HG03354 (cell line): ENCODE measurements at regions not wholly inside any gene's neighbourhood (a gene's known extent, or its start where the extent isn't known, plus 50 kb on each side); places are given as distances from the start of the nearest gene placed in this dataset.

Source experiments
- ATAC-seq: cut with Tn5 transposase; IDR thresholded peaks from one replicate; pipeline ENCODE4 v1.9.1; 2021; ENCODE audit warnings: mild to moderate bottlenecking; ENCODE audit not compliant: unreplicated experiment, poor library complexity, severe bottlenecking

DNA sequence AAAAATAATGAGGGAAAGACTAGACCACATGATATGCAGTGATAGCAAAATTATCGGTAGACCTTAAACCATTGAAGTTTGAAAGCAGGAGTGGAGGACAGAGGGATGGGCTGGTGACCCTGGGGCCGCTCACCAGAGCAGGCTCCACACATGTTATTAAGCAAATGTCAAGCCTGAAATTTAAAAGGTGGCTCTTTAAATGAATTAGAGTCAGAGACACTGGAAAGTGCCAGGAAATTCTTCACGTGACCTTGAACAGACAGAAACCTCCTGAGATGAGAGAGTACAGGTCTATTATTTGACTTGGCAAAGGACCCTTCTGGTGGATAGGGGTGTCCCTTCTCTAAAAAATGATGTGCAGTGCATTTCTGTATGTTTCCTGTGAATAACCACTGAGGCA, 111.0 kb upstream of the CPEB4 start:
- no peak for ATAC-seq

DNA sequence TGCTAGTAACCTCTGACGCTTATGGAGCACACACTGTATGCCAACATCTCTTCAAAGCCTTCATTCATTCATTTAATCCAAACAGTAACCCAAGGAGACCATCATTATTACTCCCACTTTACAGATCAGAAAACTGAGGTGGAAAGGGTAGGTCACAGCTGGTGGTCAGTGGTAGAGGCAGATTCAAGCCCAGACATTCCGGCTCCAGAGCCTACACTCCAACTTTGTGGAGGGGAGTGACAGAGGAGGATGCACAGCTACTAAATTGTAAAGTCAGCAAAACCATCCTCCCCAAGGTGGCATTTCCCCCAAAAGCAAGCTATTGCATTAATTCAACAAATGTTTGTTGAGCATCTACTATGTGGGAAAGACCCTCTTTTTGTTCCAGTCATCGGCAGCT, 110.5 kb upstream of the CPEB4 start:
- ATAC-seq, result no peak

DNA sequence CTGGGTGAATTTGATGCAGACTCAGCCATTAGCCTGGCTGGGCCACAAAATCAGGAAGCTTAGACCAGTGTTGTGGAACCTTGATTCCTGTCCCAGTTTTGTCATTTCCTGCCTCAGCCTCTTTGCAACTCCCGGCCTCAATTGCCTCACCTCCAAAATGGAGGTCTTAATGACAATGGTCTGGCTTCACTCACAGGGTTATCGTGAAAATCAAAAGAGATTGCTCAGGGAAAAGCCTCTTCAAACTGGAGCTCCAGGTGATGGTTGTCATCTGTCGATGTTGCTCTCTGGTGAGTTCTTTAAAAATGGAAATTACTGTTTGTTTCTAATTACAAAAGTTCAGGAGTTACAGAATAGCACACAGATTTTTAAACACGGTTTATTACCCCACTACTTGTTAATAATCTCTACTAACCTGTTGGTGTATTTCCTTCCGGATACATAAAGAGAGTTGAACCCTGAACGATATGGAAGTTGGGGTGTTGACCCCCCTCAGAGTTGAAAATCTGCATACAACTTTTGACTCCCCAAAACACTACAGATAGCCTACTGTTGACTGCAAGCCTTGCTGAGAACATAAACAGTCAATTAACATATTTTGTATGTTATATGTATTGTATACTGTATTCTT, 109.9 kb upstream of the CPEB4 start:
- no peak for ATAC-seq

DNA sequence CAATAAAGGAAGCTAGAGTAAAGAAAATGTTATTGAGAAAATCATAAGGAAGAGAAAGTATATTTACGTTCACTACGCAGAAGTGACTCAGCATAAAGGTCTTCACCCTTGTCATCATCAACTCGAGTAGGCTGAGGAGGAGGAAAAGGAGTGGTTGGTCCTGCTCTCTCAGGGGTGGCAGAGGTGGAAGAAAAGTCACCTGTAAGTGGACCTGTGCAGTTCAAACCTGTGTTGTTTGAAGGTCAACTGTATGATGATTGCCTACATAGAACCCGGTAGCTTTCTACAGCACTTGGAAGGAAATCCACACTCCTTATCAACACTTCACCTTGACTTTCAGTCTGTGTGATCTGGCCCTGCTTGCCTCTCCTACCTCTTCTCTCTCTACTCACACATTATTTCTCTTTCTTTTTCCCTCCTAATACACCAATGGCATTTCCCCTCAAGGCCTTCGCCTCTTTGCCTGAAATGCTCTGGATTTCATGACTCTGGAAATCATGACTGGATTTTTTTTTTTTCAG, 109.3 kb upstream of the CPEB4 start:
- ATAC-seq, result no peak

DNA sequence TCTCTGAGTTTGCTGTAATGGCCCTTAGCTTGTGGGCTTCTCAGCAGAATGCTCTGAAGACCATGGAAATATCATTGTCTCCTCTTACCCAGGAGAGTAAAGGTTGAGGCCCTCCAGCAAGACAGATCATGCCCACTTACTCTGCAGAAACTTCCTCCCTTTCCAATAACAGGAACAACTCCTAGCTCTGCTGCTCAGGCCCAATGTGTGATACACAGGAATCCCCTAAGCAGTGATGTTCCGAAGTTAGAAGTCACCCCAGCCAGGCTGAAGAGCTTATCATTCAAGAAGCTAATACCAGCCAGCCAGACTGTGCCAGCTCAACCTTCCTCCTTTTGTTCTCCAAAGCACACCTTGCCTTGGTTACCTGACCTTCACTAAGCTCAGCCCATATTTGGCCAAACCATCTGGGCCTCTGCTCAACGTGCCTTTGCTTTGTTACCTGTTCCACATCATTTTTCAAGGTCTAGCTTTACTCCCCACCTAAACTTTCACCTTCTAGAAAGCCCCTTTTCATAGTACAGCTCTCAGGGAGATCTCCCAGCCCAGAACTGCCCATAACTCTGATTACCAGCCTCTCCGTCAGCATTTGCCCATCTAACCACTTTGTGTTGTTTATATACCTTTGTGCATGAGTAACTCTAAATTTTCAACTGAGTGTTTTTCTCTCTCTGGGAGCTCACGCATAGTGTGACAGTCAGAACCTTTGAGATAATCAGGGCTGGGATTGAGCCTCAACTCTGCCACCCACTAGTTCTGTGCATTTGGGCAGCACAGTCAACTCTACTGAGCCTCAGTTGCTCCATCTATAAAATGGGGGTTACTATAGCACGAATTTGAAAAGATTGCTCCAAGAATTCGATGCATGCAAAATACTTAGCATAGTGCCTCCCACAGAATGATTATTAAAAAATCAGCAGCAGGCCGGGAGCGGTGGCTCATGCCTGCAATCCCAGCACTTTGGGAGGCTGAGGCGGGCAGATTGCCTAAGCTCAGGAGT, 107.6 kb upstream of the CPEB4 start:
- ATAC-seq, result no peak

DNA sequence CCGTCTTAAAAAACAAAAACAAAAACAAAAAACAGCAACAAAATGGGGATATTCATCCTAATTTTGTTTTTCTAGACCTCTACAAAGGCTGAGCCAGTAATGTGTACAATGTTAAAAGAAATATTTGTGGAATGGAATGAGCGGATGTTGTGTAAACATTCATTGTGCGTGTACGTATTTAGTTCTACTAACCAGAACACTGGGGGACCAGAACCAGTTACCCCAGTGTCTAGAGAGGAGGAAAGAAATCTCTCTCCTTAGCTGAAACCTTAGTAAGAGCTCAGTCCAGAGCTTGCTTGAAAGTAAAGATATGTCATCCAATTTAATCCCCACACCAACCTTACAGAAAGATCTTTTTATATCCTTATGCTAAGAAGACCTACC, 106.7 kb upstream of the CPEB4 start:
- ATAC-seq, result no peak

DNA sequence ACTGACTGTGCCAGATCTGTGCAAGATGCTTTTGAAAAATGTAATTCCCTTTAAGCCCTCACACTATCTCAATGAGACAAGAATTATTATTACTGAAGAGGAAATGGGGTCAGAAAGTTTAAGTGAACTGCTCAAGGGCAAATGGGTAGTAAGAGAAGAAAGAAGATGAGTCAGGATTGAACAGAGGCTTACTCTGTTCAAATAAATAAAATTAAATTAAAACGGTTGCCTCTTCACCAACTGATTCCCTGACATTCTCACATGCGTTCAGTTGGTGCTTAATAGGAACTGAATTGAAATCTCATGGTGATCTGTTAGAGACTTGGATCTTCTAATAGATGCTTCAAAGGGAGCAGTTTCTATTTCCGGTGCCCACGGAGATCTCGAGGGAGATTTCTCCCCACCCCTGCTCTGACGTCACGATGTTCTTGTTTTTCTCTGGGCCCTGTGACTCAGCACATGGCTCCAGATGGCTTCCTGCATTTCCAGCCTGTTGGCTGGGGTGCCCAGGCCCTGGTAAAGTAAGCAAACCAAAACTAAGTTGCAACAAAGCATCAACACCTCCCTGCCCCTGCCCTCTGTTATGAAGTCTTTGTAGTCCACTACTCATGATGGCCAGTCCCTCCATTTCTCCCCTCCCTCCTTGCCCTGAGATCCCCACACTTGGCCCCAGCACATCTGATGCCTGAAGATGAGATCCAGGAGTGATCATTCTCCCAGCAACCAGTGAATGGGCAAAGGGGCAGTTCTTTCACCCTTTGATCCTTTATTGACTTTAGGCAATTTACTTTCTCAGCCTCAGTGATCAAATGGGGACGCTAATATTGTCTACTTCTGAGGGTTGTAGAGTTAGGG, 106.1 kb upstream of the CPEB4 start:
- no peak for ATAC-seq

DNA sequence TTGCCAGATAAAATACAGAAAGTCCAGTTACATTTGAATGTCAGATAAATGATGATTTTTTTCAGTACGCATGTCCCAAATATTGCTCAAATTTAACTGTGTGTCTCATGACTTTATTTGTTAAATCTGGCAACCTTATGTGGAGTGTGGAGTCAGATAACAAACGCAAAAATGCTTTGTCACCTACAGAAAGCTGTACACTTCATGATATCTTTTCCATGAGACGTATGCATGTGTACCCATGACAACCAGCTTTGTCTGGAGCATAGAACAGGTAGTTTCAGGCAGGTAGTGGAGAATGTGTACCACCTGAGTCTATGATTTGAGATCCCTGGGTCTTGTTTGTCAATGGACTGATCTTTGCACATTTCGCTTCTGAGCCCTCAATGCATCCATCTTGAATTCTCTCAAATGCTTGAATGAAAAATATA, 105.5 kb upstream of the CPEB4 start:
- ATAC-seq, result no peak

DNA sequence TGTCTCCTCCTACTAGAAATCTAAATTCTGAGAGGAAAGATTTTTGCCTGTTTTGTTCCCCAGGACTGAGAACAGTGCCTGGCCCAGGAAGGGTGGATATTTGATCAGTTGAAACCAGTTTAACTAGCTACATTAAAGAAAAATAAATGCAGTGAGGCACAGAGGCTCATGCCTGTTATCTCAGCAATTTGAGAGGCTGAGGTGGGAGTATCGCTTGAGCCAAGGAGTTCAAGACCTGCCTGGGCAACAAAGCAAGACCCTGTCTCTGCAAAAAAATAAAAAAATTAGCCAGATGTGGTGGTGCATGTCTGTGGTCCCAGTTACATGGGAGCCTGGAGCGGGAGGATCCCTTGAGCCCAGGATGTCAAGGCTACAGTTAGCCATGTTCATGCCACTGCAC, 104.8 kb upstream of the CPEB4 start:
- no peak for ATAC-seq

DNA sequence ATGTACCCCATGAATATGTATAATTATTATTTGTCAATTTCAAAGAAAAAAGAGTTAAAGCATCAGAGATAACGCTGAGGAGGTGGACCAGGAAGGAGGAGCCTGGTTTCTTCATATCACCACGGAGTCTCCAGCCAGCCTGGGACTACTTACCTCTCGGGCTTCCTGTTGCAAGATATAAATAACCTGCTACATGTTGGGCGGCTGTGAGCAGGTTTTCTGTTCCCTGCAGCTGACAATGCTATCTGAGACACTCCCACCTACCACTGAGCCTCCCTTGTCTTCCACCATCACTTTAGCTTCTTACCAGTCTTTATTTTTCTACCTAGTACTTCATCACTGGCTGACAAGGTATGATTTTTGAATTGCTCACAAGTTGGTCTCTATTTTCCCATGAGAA, 102.7 kb upstream of the CPEB4 start:
- ATAC-seq, result no peak

DNA sequence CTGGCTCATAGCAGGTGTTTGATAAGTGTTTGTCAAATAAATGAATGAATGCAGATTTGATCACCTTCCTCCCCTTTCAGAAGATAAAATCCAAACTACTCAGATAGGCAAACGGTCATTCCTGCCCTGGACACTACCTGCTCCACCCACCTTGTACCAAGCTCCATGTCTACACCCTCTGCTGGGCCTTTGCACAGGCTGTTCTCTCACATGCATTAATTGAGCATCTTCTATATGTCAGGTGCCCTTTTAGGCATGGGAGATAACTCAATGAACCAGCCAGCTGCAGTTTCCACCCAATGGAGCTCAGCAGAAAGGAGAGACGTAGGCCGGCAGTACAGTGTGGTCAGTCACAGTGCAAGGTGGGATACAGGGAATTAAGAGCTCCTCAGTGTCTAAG, 102.3 kb upstream of the CPEB4 start:
- no peak for ATAC-seq

DNA sequence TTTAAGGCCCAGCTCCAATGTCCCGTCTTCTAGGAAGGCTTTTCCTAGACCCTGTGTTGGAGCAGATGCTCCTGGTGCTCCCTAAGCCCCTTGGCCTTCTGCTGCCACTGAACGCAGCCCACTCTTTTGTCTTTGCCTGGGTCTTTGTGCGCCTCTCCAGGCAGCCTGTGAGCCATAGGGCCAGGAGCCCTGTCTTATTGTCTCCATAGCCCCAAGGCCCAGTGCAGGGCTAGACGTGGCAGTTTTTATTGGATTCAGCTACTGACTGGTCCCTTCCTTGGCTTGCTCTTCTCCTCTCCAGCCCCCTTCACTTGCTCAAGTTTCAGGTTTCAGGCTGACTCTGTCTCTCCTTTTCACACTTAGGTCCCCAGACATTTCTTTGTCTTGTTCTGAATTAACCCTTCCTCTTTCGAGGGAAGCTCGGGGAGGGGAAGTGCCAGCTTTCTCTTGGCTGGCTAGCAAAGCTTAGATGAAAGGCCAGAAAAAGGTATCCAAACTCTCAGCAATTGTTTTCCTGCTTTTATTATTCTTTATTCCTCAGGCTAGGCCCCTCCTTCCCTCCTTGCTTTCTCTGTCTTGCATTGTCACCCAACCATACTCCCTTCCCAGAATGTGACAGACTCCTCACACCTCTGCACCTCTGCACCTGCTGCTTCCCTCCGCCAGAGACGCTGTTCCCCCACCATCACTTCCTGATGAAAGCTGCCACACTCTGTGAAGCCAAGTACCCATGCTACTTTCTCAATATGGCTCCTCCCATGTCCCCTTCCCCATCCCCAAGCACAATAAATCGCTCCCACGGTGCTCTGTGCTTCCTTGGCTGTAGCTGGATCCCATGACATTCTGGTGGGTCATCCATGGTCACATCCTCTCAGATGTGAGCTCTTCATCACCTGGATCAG, 101.6 kb upstream of the CPEB4 start:
- ATAC-seq, result peak; percentile 82

DNA sequence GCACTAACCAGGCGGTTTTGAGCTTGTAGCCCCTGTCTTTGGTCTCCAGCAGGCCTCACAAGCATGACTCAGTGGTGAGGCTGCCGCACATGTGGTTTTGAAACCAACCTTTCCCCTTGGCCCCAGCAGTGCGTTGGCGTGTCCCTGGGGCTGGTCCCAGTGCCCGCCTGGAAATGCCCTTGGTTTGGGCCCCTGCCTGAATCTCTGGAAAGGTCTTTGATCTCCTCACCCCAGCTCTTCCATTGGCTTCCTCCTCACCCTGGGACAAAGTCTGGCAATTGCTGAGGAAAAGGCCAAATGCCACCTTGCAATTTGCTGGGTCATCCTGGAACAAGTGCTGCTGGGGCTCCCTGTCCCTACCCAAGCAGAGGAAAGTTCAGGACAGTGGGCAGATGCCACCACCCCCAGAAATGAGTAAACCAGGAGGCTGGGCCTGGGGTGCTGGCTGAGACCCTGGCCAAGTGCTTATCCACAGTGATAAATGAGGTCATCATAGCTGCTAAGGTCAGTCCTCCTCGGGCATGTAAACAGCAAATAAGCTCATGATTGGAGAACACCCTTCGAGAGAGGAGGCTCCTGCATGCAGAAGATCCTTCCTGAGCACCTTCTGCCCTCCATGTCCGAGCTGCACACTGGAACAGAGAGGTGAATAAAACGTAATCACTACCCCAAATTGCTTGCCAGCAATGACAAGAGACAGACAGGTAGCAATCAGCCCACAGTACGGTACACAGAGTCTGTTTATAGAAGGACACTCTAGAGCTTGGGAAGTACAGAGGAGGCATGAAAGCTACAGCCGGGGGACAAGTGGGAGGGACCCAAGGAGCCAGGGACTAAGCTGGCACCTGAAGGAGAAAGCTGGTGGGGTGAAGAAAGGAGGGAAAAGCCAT, 98.9 kb upstream of the CPEB4 start:
- no peak for ATAC-seq

DNA sequence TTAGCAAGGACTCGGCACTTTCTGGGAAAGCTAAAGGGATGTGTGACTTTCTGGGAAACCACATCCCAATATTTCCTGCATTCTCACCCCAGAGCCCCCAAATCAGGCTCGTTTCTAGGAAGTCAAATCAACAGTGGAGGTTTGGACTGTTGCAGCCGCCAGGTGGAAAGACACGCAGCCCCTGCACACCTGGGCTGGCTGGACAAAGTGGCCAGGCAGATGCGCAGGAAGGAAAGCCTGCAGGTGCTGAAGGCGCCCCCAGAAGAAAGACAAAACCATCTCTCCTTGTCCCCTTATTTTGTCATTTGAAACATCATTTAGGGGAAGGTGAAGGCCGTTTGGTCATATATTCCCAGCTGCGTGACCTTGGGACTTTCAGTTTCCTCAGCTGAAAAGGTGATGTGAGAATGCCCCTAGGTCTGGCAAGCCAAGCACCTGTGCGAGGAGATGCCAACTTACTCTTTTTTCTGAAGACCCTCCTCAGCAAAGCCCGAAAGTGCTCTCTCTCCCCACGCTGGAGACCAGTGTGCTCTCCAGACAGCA, 97.9 kb upstream of the CPEB4 start:
- ATAC-seq, result no peak

DNA sequence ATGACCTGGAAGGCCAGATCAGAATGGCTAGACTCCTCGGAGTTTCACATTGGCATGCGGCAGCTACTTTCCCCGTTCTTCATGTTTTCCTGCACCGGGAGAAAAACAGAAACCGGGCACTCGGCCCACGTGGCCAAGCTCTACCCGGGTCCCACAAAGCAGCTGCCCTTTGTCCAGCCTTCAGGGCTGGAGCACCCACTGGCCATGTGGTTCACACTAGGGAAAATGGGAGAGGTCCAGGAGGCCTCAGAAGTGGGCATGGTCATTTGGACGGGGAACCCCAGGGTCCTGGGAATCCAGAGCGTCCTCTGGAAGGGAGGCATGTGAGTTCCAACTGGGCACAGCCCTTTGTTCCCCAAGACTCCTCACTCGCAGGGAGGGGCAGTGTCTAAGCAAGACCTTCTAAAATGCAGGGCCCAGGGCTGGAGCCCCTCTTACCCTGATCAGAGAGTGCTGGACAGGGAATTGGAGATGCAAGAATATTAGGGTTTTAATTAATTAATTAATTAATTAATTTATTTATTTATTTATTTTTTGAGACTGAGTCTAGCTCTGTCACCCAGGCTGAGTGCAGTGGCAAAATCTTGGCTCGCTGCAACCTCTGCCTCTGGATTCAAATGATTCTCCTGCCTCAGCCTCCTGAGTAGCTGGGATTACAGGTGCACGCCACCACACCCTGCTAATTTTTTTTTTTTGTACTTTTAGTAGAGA, 97.2 kb upstream of the CPEB4 start:
- no peak for ATAC-seq

DNA sequence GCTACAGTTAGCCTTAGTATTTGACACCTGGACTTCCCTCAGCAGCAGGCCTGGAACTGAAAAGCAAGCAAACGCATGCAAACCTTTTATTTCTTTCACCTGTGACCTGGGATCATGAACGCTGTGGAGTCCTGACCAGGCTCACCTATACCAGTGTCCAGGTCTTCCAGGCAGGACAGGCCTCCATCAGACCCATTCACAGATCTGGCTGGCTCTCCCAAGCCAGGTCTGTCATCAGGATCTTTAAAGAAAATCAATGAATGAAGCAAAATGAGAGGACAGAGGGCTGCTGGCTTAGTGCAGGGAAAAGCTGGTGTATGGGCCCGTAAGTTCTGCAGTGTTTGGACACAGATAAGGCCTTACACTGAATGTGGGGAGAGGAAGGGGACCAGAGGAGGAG, 96.3 kb upstream of the CPEB4 start:
- ATAC-seq, result no peak

DNA sequence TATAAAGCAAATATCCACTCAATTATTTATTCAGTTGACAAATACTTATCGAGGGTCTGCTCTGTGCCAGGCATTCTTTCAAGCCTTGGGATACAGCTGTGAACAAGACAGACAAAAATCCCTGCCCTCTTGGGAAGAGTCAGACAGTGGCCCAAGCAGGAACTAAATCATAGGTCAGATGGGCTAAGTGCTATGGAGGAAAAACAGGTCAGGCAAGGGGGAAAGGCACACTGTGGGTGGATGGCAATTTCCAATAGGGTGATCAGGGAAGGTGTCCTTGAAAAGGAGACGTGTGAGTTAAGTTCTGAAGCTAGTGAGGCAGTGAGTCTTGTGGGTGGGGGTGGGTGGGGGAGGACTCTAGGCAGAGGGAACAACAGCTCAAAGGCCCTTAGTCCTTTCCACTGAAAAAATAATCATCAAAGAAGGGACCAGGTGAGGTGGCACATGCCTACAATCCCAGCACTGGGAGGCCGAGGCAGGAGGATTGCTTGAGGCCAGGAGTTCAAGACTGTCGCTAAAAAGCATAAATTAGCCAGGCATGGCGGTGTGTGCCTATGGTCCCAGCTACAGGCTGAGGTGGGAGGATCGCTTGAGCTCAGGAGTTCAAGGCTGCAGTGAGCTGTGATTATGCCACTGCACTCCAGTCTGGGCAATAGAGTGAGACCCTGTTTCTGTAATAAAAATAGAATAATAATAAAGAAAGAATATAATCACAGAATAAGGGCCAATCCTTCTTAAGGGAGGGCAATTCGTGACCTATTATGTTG, 95.2 kb upstream of the CPEB4 start:
- no peak for ATAC-seq
